SH-SY5Y (cell line): ENCODE measurements at regions not wholly inside any gene's neighbourhood (a gene's known extent, or its start where the extent isn't known, plus 50 kb on each side); places are given as distances from the start of the nearest gene placed in this dataset.

Experiments used
- GATA2 ChIP-seq: IDR thresholded peaks from 2 replicates; pipeline ENCODE4 v1.6.1; 2011; ENCODE audit warnings: mild to moderate bottlenecking, low read depth, low read length
- GATA3 ChIP-seq: IDR thresholded peaks from 2 replicates; pipeline ENCODE4 v1.6.1; 2011; ENCODE audit warnings: low read depth, mild to moderate bottlenecking, low read length, moderate library complexity

GRCh38 chr16:54509456-54509855, 222.9 kb upstream of the IRX3 start:
- TF ChIP-seq GATA2 (no peak), GATA3 (no peak)
